Left lung (tissue), 4 donors: ENCODE measurements at regions not wholly inside any gene's neighbourhood (a gene's known extent, or its start where the extent isn't known, plus 50 kb on each side); places are given as distances from the start of the nearest gene placed in this dataset.
A peak's percentile ranks its signal among the peaks of the same experiment; 100 is the strongest.

ENCODE experiments used
- ATAC-seq: fragments of 200-7000 bp; cut with Tn5 transposase; one replicate; pipeline ENCODE4 v1.9.1; 2020; ENCODE audit warnings: moderate library complexity
- DNase-seq, 4 donors: peaks; one replicate each; pipeline ENCODE4 v3.0.0-alpha.2; 2013 to 2020
- H3K27ac ChIP-seq, 2 donors: fragments of 200-600 bp; sonication (generic) in 1 of 2; one replicate each; pipeline versions ENCODE4 v1.5.0 to v1.8.0; 2020 to 2021
- H3K27me3 ChIP-seq, 2 donors: fragments of 200-600 bp; sonication (generic) in 1 of 2; one replicate each; pipeline versions ENCODE4 v1.5.0 to v1.8.0; 2020 to 2021
- H3K36me3 ChIP-seq, 2 donors: fragments of 200-600 bp; sonication (generic) in 1 of 2; one replicate each; pipeline versions ENCODE4 v1.5.0 to v1.8.0; 2020 to 2021
- H3K4me1 ChIP-seq, 2 donors: fragments of 200-600 bp; one replicate each; pipeline ENCODE4 v1.8.0; 2021
- H3K4me3 ChIP-seq, 2 donors: fragments of 200-600 bp; sonication (generic) in 1 of 2; one replicate each; pipeline versions ENCODE4 v1.5.0 to v1.8.0; 2020 to 2021; ENCODE audit warnings: mild to moderate bottlenecking in 1 of 2
- H3K9me3 ChIP-seq, 2 donors: fragments of 200-600 bp; sonication (generic) in 1 of 2; one replicate each; pipeline versions ENCODE4 v1.5.0 to v1.8.0; 2020 to 2021
- intact Hi-C, 2 donors: fragments of 100-400 bp; cut with DNase I; formaldehyde crosslinking; loops; one replicate each; pipeline versions ENCODE4 v1.11.2 to v1.14.2; 2022
- TF ChIP-seq, protein P1 (sequence below), 2 donors: fragments of 200-600 bp; sonication (generic) in 1 of 2; IDR thresholded peaks; one replicate each; pipeline versions ENCODE4 v1.5.0 to v1.8.0; 2021; ENCODE audit warnings: antibody characterized with exemption in 2 of 2
- donor health status: DM: no; HTN: yes; CAD: no.
- donor health status: DM: no; HTN: no; CAD: no.

DNA sequence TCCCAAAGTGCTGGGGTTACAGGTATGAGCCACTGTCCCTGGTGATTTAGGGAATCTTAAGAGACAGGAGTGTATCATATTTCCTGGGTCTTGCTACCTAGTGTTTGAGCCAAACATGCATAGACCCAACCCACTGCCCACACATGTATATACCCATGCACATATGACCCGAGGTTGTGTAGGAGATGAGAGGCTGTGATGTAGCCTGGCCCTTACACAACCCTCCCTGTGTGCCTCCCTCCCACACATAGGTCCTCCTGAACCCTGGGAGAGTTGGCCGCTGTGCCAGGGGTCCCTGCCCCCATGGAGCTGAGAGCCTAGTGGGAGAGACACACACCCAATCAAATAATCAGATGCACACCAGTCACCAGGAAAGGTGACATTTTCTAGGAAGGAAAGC, 365.9 kb downstream of the ZNF536 start:
- Histone ChIP-seq H3K9me3 (no peaks in the 10 kb centered on the region), H3K4me1 (no peaks in the 10 kb centered on the region), H3K4me3 (no peak overlapping the region), H3K27me3 (peaks cover 0 to 8% of the 10 kb centered on the region in 2 donors), H3K36me3 (no peaks in the 10 kb centered on the region), H3K27ac (no peak overlapping the region)
- DNase-seq (no peak), ATAC-seq (no peak)
- intact Hi-C loops, result no loop called here
- TF ChIP-seq, protein P1, sequence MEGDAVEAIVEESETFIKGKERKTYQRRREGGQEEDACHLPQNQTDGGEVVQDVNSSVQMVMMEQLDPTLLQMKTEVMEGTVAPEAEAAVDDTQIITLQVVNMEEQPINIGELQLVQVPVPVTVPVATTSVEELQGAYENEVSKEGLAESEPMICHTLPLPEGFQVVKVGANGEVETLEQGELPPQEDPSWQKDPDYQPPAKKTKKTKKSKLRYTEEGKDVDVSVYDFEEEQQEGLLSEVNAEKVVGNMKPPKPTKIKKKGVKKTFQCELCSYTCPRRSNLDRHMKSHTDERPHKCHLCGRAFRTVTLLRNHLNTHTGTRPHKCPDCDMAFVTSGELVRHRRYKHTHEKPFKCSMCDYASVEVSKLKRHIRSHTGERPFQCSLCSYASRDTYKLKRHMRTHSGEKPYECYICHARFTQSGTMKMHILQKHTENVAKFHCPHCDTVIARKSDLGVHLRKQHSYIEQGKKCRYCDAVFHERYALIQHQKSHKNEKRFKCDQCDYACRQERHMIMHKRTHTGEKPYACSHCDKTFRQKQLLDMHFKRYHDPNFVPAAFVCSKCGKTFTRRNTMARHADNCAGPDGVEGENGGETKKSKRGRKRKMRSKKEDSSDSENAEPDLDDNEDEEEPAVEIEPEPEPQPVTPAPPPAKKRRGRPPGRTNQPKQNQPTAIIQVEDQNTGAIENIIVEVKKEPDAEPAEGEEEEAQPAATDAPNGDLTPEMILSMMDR (IDR thresholded peaks at IDR 0.05), result no peak

DNA sequence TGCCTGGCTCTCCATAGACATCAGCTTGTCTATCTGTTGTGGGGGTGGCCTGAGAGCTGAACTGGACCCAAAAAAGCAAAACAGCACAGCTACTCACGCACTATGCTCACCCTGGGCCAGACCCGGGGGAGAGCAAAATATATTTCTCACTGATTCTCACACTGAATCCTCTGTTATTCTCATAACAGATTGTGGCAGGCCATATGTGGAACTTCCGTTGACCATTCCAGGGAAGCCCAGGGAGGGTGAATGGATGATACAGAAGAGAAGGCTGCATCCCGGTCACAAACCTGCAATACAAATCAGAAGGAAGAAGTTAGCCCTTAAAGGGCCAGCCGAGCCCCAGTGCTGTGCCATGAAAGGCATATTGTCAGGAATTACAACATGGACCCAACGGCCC, 362.5 kb downstream of the ZNF536 start:
- Histone ChIP-seq H3K27me3 (no peaks in the 10 kb centered on the region), H3K36me3 (no peaks in the 10 kb centered on the region), H3K4me1 (no peaks in the 10 kb centered on the region), H3K27ac (no peak overlapping the region), H3K4me3 (no peak overlapping the region), H3K9me3 (no peaks in the 10 kb centered on the region)
- intact Hi-C loops, result no loop called here
- no peak for ATAC-seq
- TF ChIP-seq, protein P1 (IDR thresholded peaks at IDR 0.05), result no peak
- DNase-seq, result no peak

DNA sequence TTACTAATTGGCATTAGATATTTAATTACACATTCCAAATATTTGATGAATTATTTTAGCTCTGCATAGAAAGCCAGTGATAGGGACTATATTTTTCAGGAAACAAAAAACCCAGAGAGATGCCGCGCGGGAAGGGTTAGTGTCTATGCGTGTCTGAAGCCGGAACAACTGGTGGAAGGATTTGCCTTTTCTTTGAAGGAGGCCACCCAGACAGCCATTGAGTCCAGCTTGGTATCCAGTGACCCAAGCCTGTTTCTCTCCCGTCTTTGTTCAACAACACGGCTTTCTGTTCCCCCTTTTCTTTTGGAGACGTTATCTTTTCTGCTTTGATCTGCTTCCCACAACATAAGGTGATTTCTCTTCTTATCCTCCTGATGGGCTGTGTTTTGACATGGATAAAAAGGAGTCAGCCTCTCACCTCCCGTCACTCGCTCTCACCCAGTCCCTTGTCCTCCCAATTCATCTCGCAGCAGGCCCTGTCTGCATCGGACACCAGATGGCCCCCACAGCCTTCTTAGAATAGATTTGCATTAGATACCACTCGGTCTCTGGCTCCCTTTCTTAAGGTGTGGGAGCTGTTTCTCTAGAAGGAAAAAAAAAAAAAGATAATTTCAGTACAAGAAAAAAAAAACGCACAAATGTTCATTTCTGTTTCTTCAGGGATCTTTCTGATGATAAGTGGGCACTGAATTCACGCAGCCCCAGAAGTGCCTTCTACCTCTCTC, 361.8 kb downstream of the ZNF536 start:
- Histone ChIP-seq H3K27me3 (no peaks in the 10 kb centered on the region), H3K36me3 (no peaks in the 10 kb centered on the region), H3K27ac (no peak overlapping the region), H3K9me3 (no peaks in the 10 kb centered on the region), H3K4me1 (no peaks in the 10 kb centered on the region), H3K4me3 (no peak overlapping the region)
- TF ChIP-seq, protein P1 (IDR thresholded peaks at IDR 0.05), result no peak
- intact Hi-C loops, result no loop called here
- ATAC-seq (no peak), DNase-seq (peak in 1 of 4 donors; percentile 53)

DNA sequence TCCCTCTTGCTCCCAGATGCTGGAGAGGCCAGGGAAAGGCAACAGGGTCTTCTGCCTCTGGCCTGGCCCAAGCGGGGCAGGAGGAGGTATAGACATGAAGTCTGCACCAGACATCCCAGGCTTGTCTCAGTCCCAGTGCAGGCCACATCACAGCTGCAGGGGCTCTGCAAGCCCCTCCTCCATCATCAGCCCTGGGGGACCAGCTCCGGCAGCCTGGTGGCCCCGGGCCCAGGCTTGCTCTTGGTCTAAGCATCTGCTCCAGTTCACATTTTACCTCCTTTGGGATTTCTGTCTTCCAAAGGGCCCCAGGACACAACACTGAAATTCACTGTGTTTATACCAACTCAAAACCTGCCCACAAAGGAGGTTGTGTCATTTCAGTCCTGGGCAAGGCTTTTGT, 359.4 kb downstream of the ZNF536 start:
- Histone ChIP-seq H3K27ac (no peak overlapping the region), H3K36me3 (no peaks in the 10 kb centered on the region), H3K9me3 (no peaks in the 10 kb centered on the region), H3K4me1 (no peaks in the 10 kb centered on the region), H3K27me3 (no peaks in the 10 kb centered on the region), H3K4me3 (no peak overlapping the region)
- intact Hi-C loops, result no loop called here
- no peak for DNase-seq
- ATAC-seq, result no peak
- TF ChIP-seq, protein P1 (IDR thresholded peaks at IDR 0.05), result no peak

DNA sequence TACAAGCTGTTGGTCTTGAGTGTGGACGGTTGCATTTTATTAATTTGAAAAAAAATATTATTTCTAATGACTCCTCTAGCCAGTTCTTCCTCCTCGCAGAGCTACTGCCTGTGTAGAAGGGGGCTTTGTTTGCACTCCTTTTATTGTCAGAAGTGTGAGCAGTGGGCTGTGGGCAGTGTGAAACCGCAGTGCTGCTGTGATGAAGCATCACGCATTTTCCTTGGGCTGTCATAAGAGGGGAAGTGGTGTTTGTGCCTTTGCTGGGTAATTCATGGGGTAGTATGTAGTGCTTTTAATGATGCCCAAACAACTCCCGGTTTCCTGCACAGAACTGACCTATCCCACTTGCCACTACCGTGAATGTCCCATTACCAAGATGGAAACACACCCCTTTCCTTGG, 357.3 kb downstream of the ZNF536 start:
- TF ChIP-seq, protein P1 (IDR thresholded peaks at IDR 0.05), result no peak
- ATAC-seq (no peak), DNase-seq (no peak)
- Histone ChIP-seq H3K36me3 (no peaks in the 10 kb centered on the region), H3K27ac (no peak overlapping the region), H3K4me3 (no peak overlapping the region), H3K4me1 (no peaks in the 10 kb centered on the region), H3K9me3 (no peaks in the 10 kb centered on the region), H3K27me3 (no peaks in the 10 kb centered on the region)
- intact Hi-C loops, result no loop called here
